Chondrocyte (in vitro differentiated cells): ENCODE measurements at regions not wholly inside any gene's neighbourhood (a gene's known extent, or its start where the extent isn't known, plus 50 kb on each side); places are given as distances from the start of the nearest gene placed in this dataset.
"Not testable (repeated sequence)": the region's sequence is repeated elsewhere in the genome, so short reads cannot be mapped to it uniquely, and the experiment has no call there.

Source experiments
- DNase-seq: peaks from one replicate; pipeline ENCODE4 v3.0.0; 2021; ENCODE audit warnings: mixed read lengths, low spot score
- H3K27ac Mint-ChIP-seq: one replicate; pipeline ENCODE4 v1.8.0; 2021; ENCODE audit warnings: mild to moderate bottlenecking, moderate library complexity, mixed read lengths; ENCODE audit not compliant: unreplicated experiment
- H3K27me3 Mint-ChIP-seq: 2 replicates; pipeline ENCODE4 v1.8.0; 2021; ENCODE audit warnings: low read depth, mixed read lengths
- H3K36me3 Mint-ChIP-seq: 2 replicates; pipeline ENCODE4 v1.8.0; 2021; ENCODE audit warnings: low read depth, mixed read lengths
- H3K4me1 Mint-ChIP-seq: 2 replicates; pipeline ENCODE4 v1.8.0; 2021; ENCODE audit warnings: low read depth, mild to moderate bottlenecking, mixed read lengths
- H3K4me3 Mint-ChIP-seq: one replicate; pipeline ENCODE4 v1.8.0; 2021; ENCODE audit warnings: mild to moderate bottlenecking, moderate library complexity, mixed read lengths; ENCODE audit not compliant: unreplicated experiment
- H3K9me3 Mint-ChIP-seq: 2 replicates; pipeline ENCODE4 v1.8.0; 2021; ENCODE audit warnings: low read depth, mixed read lengths
- CTCF ChIP-seq: fragments of 200-600 bp; sonication (generic); IDR thresholded peaks from 2 replicates; pipeline ENCODE4 v1.5.0; 2021; ENCODE audit warnings: antibody characterized with exemption, mild to moderate bottlenecking, moderate library complexity

- not testable (repeated sequence) for H3K27ac Mint-ChIP-seq, H3K4me3 Mint-ChIP-seq, H3K4me1 Mint-ChIP-seq, H3K36me3 Mint-ChIP-seq, DNase-seq, H3K27me3 Mint-ChIP-seq, H3K9me3 Mint-ChIP-seq
Measured at GRCh38 chr9:41652100-41652713, 463.1 kb upstream of the ZNG1F start.

GRCh38 chr9:41650086-41650485 lies 461.0 kb upstream of the ZNG1F start:
- not testable (repeated sequence) for H3K9me3 Mint-ChIP-seq, H3K4me3 Mint-ChIP-seq, H3K4me1 Mint-ChIP-seq, H3K27me3 Mint-ChIP-seq, H3K36me3 Mint-ChIP-seq, H3K27ac Mint-ChIP-seq, DNase-seq

GRCh38 chr9:41648564-41648963 lies 459.4 kb upstream of the ZNG1F start:
- H3K4me3 Mint-ChIP-seq, H3K9me3 Mint-ChIP-seq, H3K27me3 Mint-ChIP-seq, H3K4me1 Mint-ChIP-seq, H3K27ac Mint-ChIP-seq, DNase-seq, H3K36me3 Mint-ChIP-seq: not testable (repeated sequence)

GRCh38 chr9:41646246-41646645 lies 457.1 kb upstream of the ZNG1F start:
- H3K9me3 Mint-ChIP-seq, H3K27me3 Mint-ChIP-seq, H3K4me3 Mint-ChIP-seq, H3K36me3 Mint-ChIP-seq, H3K4me1 Mint-ChIP-seq, H3K27ac Mint-ChIP-seq, DNase-seq: not testable (repeated sequence)

- Mint-ChIP-seq H3K27ac (peak overlapping the region; percentile 89), H3K4me3 (peak overlapping the region; percentile 71)
- not testable (repeated sequence) for H3K27me3 Mint-ChIP-seq, H3K4me1 Mint-ChIP-seq, H3K9me3 Mint-ChIP-seq, H3K36me3 Mint-ChIP-seq, DNase-seq
- peak; percentile 46 for TF ChIP-seq CTCF
Measured at GRCh38 chr9:41643571-41644279, 454.6 kb upstream of the ZNG1F start.

- H3K27ac Mint-ChIP-seq, DNase-seq, H3K4me3 Mint-ChIP-seq, H3K36me3 Mint-ChIP-seq, H3K27me3 Mint-ChIP-seq, H3K9me3 Mint-ChIP-seq, H3K4me1 Mint-ChIP-seq: not testable (repeated sequence)
Measured at GRCh38 chr9:41633726-41634125, 444.6 kb upstream of the ZNG1F start.

- H3K9me3 Mint-ChIP-seq, H3K4me1 Mint-ChIP-seq, H3K27ac Mint-ChIP-seq, DNase-seq, H3K4me3 Mint-ChIP-seq, H3K27me3 Mint-ChIP-seq, H3K36me3 Mint-ChIP-seq: not testable (repeated sequence)
Measured at GRCh38 chr9:41623666-41624065, 434.5 kb upstream of the ZNG1F start.

- H3K36me3 Mint-ChIP-seq, DNase-seq, H3K4me3 Mint-ChIP-seq, H3K27ac Mint-ChIP-seq, H3K27me3 Mint-ChIP-seq, H3K9me3 Mint-ChIP-seq, H3K4me1 Mint-ChIP-seq: not testable (repeated sequence)
Measured at GRCh38 chr9:41619254-41619653, 430.1 kb upstream of the ZNG1F start.

GRCh38 chr9:41606961-41607547 lies 417.9 kb upstream of the ZNG1F start:
- not testable (repeated sequence) for H3K27me3 Mint-ChIP-seq, H3K36me3 Mint-ChIP-seq, DNase-seq, H3K9me3 Mint-ChIP-seq, H3K4me1 Mint-ChIP-seq, H3K4me3 Mint-ChIP-seq, H3K27ac Mint-ChIP-seq

GRCh38 chr9:41565572-41565971 lies 376.5 kb upstream of the ZNG1F start:
- H3K36me3 Mint-ChIP-seq, H3K9me3 Mint-ChIP-seq: not testable (repeated sequence)

More at GRCh38 chr9:41565572-41565971, 376.5 kb upstream of the ZNG1F start:
- not testable (repeated sequence) for H3K27ac Mint-ChIP-seq, DNase-seq, H3K27me3 Mint-ChIP-seq, H3K4me3 Mint-ChIP-seq, H3K4me1 Mint-ChIP-seq
